HepG2 (cell line): ENCODE measurements at regions not wholly inside any gene's neighbourhood (a gene's known extent, or its start where the extent isn't known, plus 50 kb on each side); places are given as distances from the start of the nearest gene placed in this dataset.

ENCODE experiments used
- ATAC-seq: fragments of 200-7000 bp; cut with Tn5 transposase; 3 replicates; pipeline ENCODE4 v1.9.1; 2020; ENCODE audit warnings: mild to moderate bottlenecking, moderate library complexity
- BruUV-seq: library from RNA; stranded (reverse); fragments of 400-500 nt; replicated peaks from 2 replicates; lab custom pipeline; 2021; lab: Mats Ljungman, UMichigan
- CTCF ChIA-PET: fragments of 300-600 bp; formaldehyde crosslinking; extraction: SDS; loops from one replicate; lab custom pipeline; 2021; ENCODE audit warnings: low total read pairs, inconsistent platforms, low intra/inter-chr PET ratio; lab: Yijun Ruan, JAX
- POLR2A ChIA-PET: fragments of 350-600 bp; sonication (Branson Sonifier 250); formaldehyde crosslinking; loops from one replicate; lab custom pipeline; 2020; ENCODE audit warnings: antibody characterized with exemption, inconsistent platforms; lab: Yijun Ruan, JAX
- DNase-seq: peaks from one replicate; pipeline ENCODE4 v3.0.0-alpha.2; 2015; ENCODE audit warnings: low spot score
- FAIRE-seq: peaks from 3 replicates; lab custom pipeline; 2011; peaks lifted over from hg19 to GRCh38; lab: Jason Lieb, UNC
- H2AFZ ChIP-seq: one replicate; pipeline ENCODE4 v1.6.1; 2011; ENCODE audit warnings: low read length, inconsistent platforms
- H3K27ac ChIP-seq: fragments of 300-600 bp; 3 replicates; pipeline ENCODE4 v1.8.0; 2011; ENCODE audit warnings: mixed run types, mild to moderate bottlenecking, mixed read lengths, low read length, inconsistent platforms; ENCODE audit not compliant: insufficient read depth; ENCODE audit errors: extremely low read length
- H3K27me3 ChIP-seq, 2 experiments: fragments of 200-600 bp in 1 of 2; 2 replicates in 1 of 2; 3 replicates in 1 of 2; pipeline versions ENCODE4 v1.6.0 to v1.8.0; 2011; ENCODE audit warnings: low read length in 2 of 2, mild to moderate bottlenecking in 2 of 2, moderate library complexity in 2 of 2, inconsistent platforms in 1 of 2; ENCODE audit not compliant: insufficient read depth in 2 of 2, control insufficient read depth in 1 of 2
- H3K36me3 ChIP-seq, 2 experiments: fragments of 200-600 bp in 1 of 2; replicated peaks in 1 of 2; 2 replicates in 1 of 2; 3 replicates in 1 of 2; pipeline versions ENCODE4 v1.5.1 to v1.8.0; 2011; ENCODE audit warnings: low read length in 2 of 2, inconsistent platforms in 1 of 2; ENCODE audit not compliant: insufficient read depth in 2 of 2, control insufficient read depth in 1 of 2
- H3K4me1 ChIP-seq: 2 replicates; pipeline ENCODE4 v1.5.1; 2012; ENCODE audit warnings: low read length, inconsistent platforms; ENCODE audit not compliant: insufficient read depth
- H3K4me2 ChIP-seq: 2 replicates; pipeline ENCODE4 v1.6.0; 2011; ENCODE audit warnings: low read depth, low read length, inconsistent platforms
- H3K4me3 ChIP-seq, 3 experiments: fragments of 200-600 bp in 1 of 3; sonication (generic), shearing (Covaris generic) in 1 of 3; replicated peaks in 1 of 3; 2 replicates each; pipeline ENCODE4 v1.5.1; 2011 to 2016; ENCODE audit warnings: low read length in 3 of 3, inconsistent platforms in 2 of 3, low read depth in 2 of 3, mild to moderate bottlenecking in 2 of 3, control low read depth in 1 of 3, mixed read lengths in 1 of 3; ENCODE audit not compliant: insufficient read depth in 1 of 3
- H3K79me2 ChIP-seq: one replicate; pipeline ENCODE4 v1.6.1; 2011; ENCODE audit warnings: low read length, inconsistent platforms; ENCODE audit not compliant: insufficient read depth
- H3K9ac ChIP-seq: 2 replicates; pipeline ENCODE4 v1.6.0; 2011; ENCODE audit warnings: mild to moderate bottlenecking, low read depth, low read length, inconsistent platforms; ENCODE audit not compliant: insufficient read depth
- H3K9me3 ChIP-seq: 2 replicates; pipeline ENCODE4 v1.5.1; 2012; ENCODE audit warnings: mild to moderate bottlenecking, low read length
- H4K20me1 ChIP-seq: 2 replicates; pipeline ENCODE4 v1.6.0; 2011; ENCODE audit warnings: inconsistent platforms, mild to moderate bottlenecking, low read length, moderate library complexity; ENCODE audit not compliant: insufficient read depth
- ARNTL ChIP-seq: sonication (generic); formaldehyde crosslinking; IDR thresholded peaks from 2 replicates; pipeline ENCODE4 v1.4.0; 2020; ENCODE audit warnings: mild to moderate bottlenecking, missing genetic modification reagents
- ATF2 ChIP-seq: sonication (generic); formaldehyde crosslinking; IDR thresholded peaks from 2 replicates; pipeline ENCODE4 v1.4.0; 2020; ENCODE audit warnings: missing genetic modification reagents
- CAMTA2 ChIP-seq: sonication (generic); formaldehyde crosslinking; IDR thresholded peaks from 2 replicates; pipeline ENCODE4 v1.4.0; 2020; ENCODE audit warnings: mild to moderate bottlenecking, missing genetic modification reagents, borderline replicate concordance
- FLYWCH1 ChIP-seq: sonication (generic); formaldehyde crosslinking; IDR thresholded peaks from 2 replicates; pipeline ENCODE4 v1.8.1; 2023; ENCODE audit warnings: mild to moderate bottlenecking, missing genetic modification reagents
- FOSL1 ChIP-seq: sonication (generic); formaldehyde crosslinking; IDR thresholded peaks from 2 replicates; pipeline ENCODE4 v1.9.0; 2021; ENCODE audit warnings: missing genetic modification reagents, borderline replicate concordance
- TRIM24 ChIP-seq: sonication (generic); formaldehyde crosslinking; IDR thresholded peaks from 2 replicates; pipeline ENCODE4 v1.8.0; 2022; ENCODE audit warnings: mild to moderate bottlenecking, missing genetic modification reagents
- ZBTB7B ChIP-seq: sonication (generic); formaldehyde crosslinking; IDR thresholded peaks from 2 replicates; pipeline ENCODE4 v1.4.0; 2020; ENCODE audit warnings: missing genetic modification reagents
- ZEB1 ChIP-seq: IDR thresholded peaks from 2 replicates; pipeline ENCODE4 v1.6.1; 2012; ENCODE audit warnings: mild to moderate bottlenecking, low read depth, inconsistent platforms; ENCODE audit not compliant: insufficient replicate concordance
- ZNF501 ChIP-seq: sonication (generic); formaldehyde crosslinking; IDR thresholded peaks from 2 replicates; pipeline ENCODE4 v1.5.1; 2020; ENCODE audit warnings: mild to moderate bottlenecking, moderate library complexity, missing genetic modification reagents
- ZNF775 ChIP-seq: sonication (generic); formaldehyde crosslinking; IDR thresholded peaks from 2 replicates; pipeline ENCODE4 v1.4.0; 2020; ENCODE audit warnings: missing genetic modification reagents, mild to moderate bottlenecking, moderate library complexity, borderline replicate concordance
- ZNF841 ChIP-seq: sonication (generic); formaldehyde crosslinking; IDR thresholded peaks from 2 replicates; pipeline ENCODE4 v1.8.1; 2023; ENCODE audit warnings: missing genetic modification reagents, borderline replicate concordance
- WGBS: methylation state at CpG from one replicate; pipeline ENCODE4 v1.1.6; 2017; ENCODE audit warnings: low lambda C conversion rate; 5-methylcytosine and 5-hydroxymethylcytosine counted together
- in situ Hi-C: cut with HindIII; loops from 2 replicates; pipeline ENCODE4 v1.10.0; 2017; ENCODE audit warnings: low pct_unique_long_range_greater_than_20kb; ENCODE audit not compliant: extremely low pct_ligation_motif_present
- intact Hi-C: fragments of 100-400 bp; cut with micrococcal nuclease; formaldehyde crosslinking; loops from one replicate; pipeline ENCODE4 v1.10.0; 2022; ENCODE audit not compliant: unreplicated experiment

- Histone ChIP-seq H2AFZ (no peak overlapping the region), H3K4me1 (no peaks in the 10 kb centered on the region), H3K27ac (no peak overlapping the region), H3K4me2 (no peak overlapping the region), H3K9ac (no peak overlapping the region), H3K27me3 (no peaks in the 10 kb centered on the region), H3K4me3 (no peak overlapping the region), H3K9me3 (peaks cover 24% of the 10 kb centered on the region), H3K36me3 (no peaks in the 10 kb centered on the region), H4K20me1 (no peaks in the 10 kb centered on the region), H3K79me2 (no peaks in the 10 kb centered on the region)
- no TSS peak for BruUV-seq
- intact Hi-C loops: no loop called here
- 14% methylated on average over 3 of the region's 4 CpGs for WGBS
- ATAC-seq (no peak), DNase-seq (no peak), FAIRE-seq (no peak)
- TF ChIP-seq ATF2 (CRISPR knock-in tag) (no peak), ZEB1 (no peak), ZNF841 (CRISPR knock-in tag) (no peak), FOSL1 (CRISPR knock-in tag) (no peak), ZBTB7B (no peak), ZNF775 (CRISPR knock-in tag) (no peak), TRIM24 (CRISPR knock-in tag) (no peak), ARNTL (CRISPR knock-in tag) (no peak), ZNF501 (CRISPR knock-in tag) (no peak), CAMTA2 (CRISPR knock-in tag) (no peak), FLYWCH1 (CRISPR knock-in tag) (no peak)
- ChIA-PET CTCF (no interaction called here), POLR2A (no interaction called here)
- in situ Hi-C loops: no loop called here
These were observed 130.3 kb upstream of the SLC13A1 start for GRCh38 chr7:123329988-123330643.
